ENCODE measurements at regions not wholly inside any gene's neighbourhood (a gene's known extent, or its start where the extent isn't known, plus 50 kb on each side); places are given as distances from the start of the nearest gene placed in this dataset.

GRCh38 chr13:31955741-31956140 is 75.8 kb upstream of the FRY start:
- no peak for DNase-seq
- H3K36me3 ChIP-seq (ENCODE audit: control insufficient read depth, insufficient read depth, low read length), result peaks cover 6% of the 10 kb centered on the region
- H3K27me3 ChIP-seq (ENCODE audit: control insufficient read depth, insufficient read depth, low read length), result no peaks in the 10 kb centered on the region
- peaks cover 5% of the 10 kb centered on the region for H3K4me1 ChIP-seq (ENCODE audit: control insufficient read depth, insufficient read depth, low read length)
- no peaks in the 10 kb centered on the region for H3K9me3 ChIP-seq (replicated peaks; ENCODE audit: control insufficient read depth, low read depth, low read length)
- no peak overlapping the region for H3K4me3 ChIP-seq (ENCODE audit: low read length)
- no CpG with 5 or more reads among the region's 5 CpGs for WGBS (ENCODE audit: insufficient coverage)
- no peak overlapping the region for H3K27ac ChIP-seq (ENCODE audit: low read length)

GRCh38 chr13:31956980-31957644 is 74.5 kb upstream of the FRY start:
- Histone ChIP-seq H3K36me3 (ENCODE audit: control insufficient read depth, insufficient read depth, low read length) (peaks cover 6% of the 10 kb centered on the region), H3K9me3 (replicated peaks; ENCODE audit: control insufficient read depth, low read depth, low read length) (no peaks in the 10 kb centered on the region), H3K4me3 (ENCODE audit: low read length) (no peak overlapping the region), H3K27ac (ENCODE audit: low read length) (no peak overlapping the region), H3K27me3 (ENCODE audit: control insufficient read depth, insufficient read depth, low read length) (no peaks in the 10 kb centered on the region), H3K4me1 (ENCODE audit: control insufficient read depth, insufficient read depth, low read length) (no peaks in the 10 kb centered on the region)
- WGBS (ENCODE audit: insufficient coverage), result no CpG with 5 or more reads among the region's 2 CpGs
- no peak for DNase-seq

- Histone ChIP-seq H3K27ac (ENCODE audit: low read length) (no peak overlapping the region), H3K9me3 (replicated peaks; ENCODE audit: control insufficient read depth, low read depth, low read length) (no peaks in the 10 kb centered on the region), H3K4me1 (ENCODE audit: control insufficient read depth, insufficient read depth, low read length) (no peaks in the 10 kb centered on the region), H3K36me3 (ENCODE audit: control insufficient read depth, insufficient read depth, low read length) (peaks cover under 1% of the 10 kb centered on the region), H3K4me3 (ENCODE audit: low read length) (no peak overlapping the region), H3K27me3 (ENCODE audit: control insufficient read depth, insufficient read depth, low read length) (no peaks in the 10 kb centered on the region)
- no peak for DNase-seq
- 94% methylated on average over 2 of the region's 2 CpGs for WGBS (ENCODE audit: insufficient coverage)
These were observed 73.8 kb upstream of the FRY start for GRCh38 chr13:31957772-31958171.

- H3K36me3 ChIP-seq (ENCODE audit: control insufficient read depth, insufficient read depth, low read length), result no peaks in the 10 kb centered on the region
- no peak for DNase-seq
- H3K4me3 ChIP-seq (ENCODE audit: low read length), result no peak overlapping the region
- 88% methylated on average over 2 of the region's 3 CpGs for WGBS (ENCODE audit: insufficient coverage)
- H3K27ac ChIP-seq (ENCODE audit: low read length), result no peak overlapping the region
- no peaks in the 10 kb centered on the region for H3K4me1 ChIP-seq (ENCODE audit: control insufficient read depth, insufficient read depth, low read length)
- H3K27me3 ChIP-seq (ENCODE audit: control insufficient read depth, insufficient read depth, low read length), result no peaks in the 10 kb centered on the region
- no peaks in the 10 kb centered on the region for H3K9me3 ChIP-seq (replicated peaks; ENCODE audit: control insufficient read depth, low read depth, low read length)
These were observed 68.7 kb upstream of the FRY start for GRCh38 chr13:31962731-31963370.

GRCh38 chr13:31963631-31964030 is 67.9 kb upstream of the FRY start:
- WGBS (ENCODE audit: insufficient coverage), result no CpG with 5 or more reads among the region's 1 CpG
- Histone ChIP-seq H3K36me3 (ENCODE audit: control insufficient read depth, insufficient read depth, low read length) (no peaks in the 10 kb centered on the region), H3K4me3 (ENCODE audit: low read length) (no peak overlapping the region), H3K4me1 (ENCODE audit: control insufficient read depth, insufficient read depth, low read length) (peaks cover 2% of the 10 kb centered on the region), H3K27ac (ENCODE audit: low read length) (no peak overlapping the region), H3K27me3 (ENCODE audit: control insufficient read depth, insufficient read depth, low read length) (no peaks in the 10 kb centered on the region), H3K9me3 (replicated peaks; ENCODE audit: control insufficient read depth, low read depth, low read length) (no peaks in the 10 kb centered on the region)
- DNase-seq, result no peak

GRCh38 chr13:31964168-31964567 is 67.4 kb upstream of the FRY start:
- H3K4me3 ChIP-seq (ENCODE audit: low read length), result no peak overlapping the region
- WGBS (ENCODE audit: insufficient coverage), result no CpG with 5 or more reads among the region's 2 CpGs
- H3K36me3 ChIP-seq (ENCODE audit: control insufficient read depth, insufficient read depth, low read length), result no peaks in the 10 kb centered on the region
- DNase-seq, result no peak
- H3K4me1 ChIP-seq (ENCODE audit: control insufficient read depth, insufficient read depth, low read length), result peaks cover 2% of the 10 kb centered on the region
- no peak overlapping the region for H3K27ac ChIP-seq (ENCODE audit: low read length)
- no peaks in the 10 kb centered on the region for H3K27me3 ChIP-seq (ENCODE audit: control insufficient read depth, insufficient read depth, low read length)
- H3K9me3 ChIP-seq (replicated peaks; ENCODE audit: control insufficient read depth, low read depth, low read length), result no peaks in the 10 kb centered on the region

GRCh38 chr13:31965361-31966066 is 66.1 kb upstream of the FRY start:
- peak overlapping the region; percentile 52 for H3K27ac ChIP-seq (ENCODE audit: low read length)
- no peaks in the 10 kb centered on the region for H3K27me3 ChIP-seq (ENCODE audit: control insufficient read depth, insufficient read depth, low read length)
- peaks cover 2% of the 10 kb centered on the region for H3K4me1 ChIP-seq (ENCODE audit: control insufficient read depth, insufficient read depth, low read length)
- H3K36me3 ChIP-seq (ENCODE audit: control insufficient read depth, insufficient read depth, low read length), result no peaks in the 10 kb centered on the region
- peak; percentile 90 for DNase-seq
- H3K9me3 ChIP-seq (replicated peaks; ENCODE audit: control insufficient read depth, low read depth, low read length), result no peaks in the 10 kb centered on the region
- no CpG with 5 or more reads among the region's 3 CpGs for WGBS (ENCODE audit: insufficient coverage)
- H3K4me3 ChIP-seq (ENCODE audit: low read length), result no peak overlapping the region

- H3K27me3 ChIP-seq (ENCODE audit: control insufficient read depth, insufficient read depth, low read length), result no peaks in the 10 kb centered on the region
- H3K9me3 ChIP-seq (replicated peaks; ENCODE audit: control insufficient read depth, low read depth, low read length), result no peaks in the 10 kb centered on the region
- H3K36me3 ChIP-seq (ENCODE audit: control insufficient read depth, insufficient read depth, low read length), result no peaks in the 10 kb centered on the region
- no peak overlapping the region for H3K4me3 ChIP-seq (ENCODE audit: low read length)
- no peak for DNase-seq
- H3K4me1 ChIP-seq (ENCODE audit: control insufficient read depth, insufficient read depth, low read length), result peaks cover 4% of the 10 kb centered on the region
- WGBS (ENCODE audit: insufficient coverage), result no CpG with 5 or more reads among the region's 1 CpG
- H3K27ac ChIP-seq (ENCODE audit: low read length), result no peak overlapping the region
These were observed 64.4 kb upstream of the FRY start for GRCh38 chr13:31967155-31967554.

GRCh38 chr13:31968473-31968872 is 63.1 kb upstream of the FRY start:
- H3K9me3 ChIP-seq (replicated peaks; ENCODE audit: control insufficient read depth, low read depth, low read length), result no peaks in the 10 kb centered on the region
- no peak overlapping the region for H3K27ac ChIP-seq (ENCODE audit: low read length)
- DNase-seq, result peak; percentile 48
- no peaks in the 10 kb centered on the region for H3K27me3 ChIP-seq (ENCODE audit: control insufficient read depth, insufficient read depth, low read length)
- WGBS (ENCODE audit: insufficient coverage), result 69% methylated on average over 2 of the region's 3 CpGs
- H3K36me3 ChIP-seq (ENCODE audit: control insufficient read depth, insufficient read depth, low read length), result no peaks in the 10 kb centered on the region
- H3K4me3 ChIP-seq (ENCODE audit: low read length), result no peak overlapping the region
- peaks cover 4% of the 10 kb centered on the region for H3K4me1 ChIP-seq (ENCODE audit: control insufficient read depth, insufficient read depth, low read length)

GRCh38 chr13:31970231-31970930 is 61.2 kb upstream of the FRY start:
- no peak overlapping the region for H3K4me3 ChIP-seq (ENCODE audit: low read length)
- WGBS (ENCODE audit: insufficient coverage), result no CpG with 5 or more reads among the region's 3 CpGs
- H3K9me3 ChIP-seq (replicated peaks; ENCODE audit: control insufficient read depth, low read depth, low read length), result no peaks in the 10 kb centered on the region
- no peaks in the 10 kb centered on the region for H3K27me3 ChIP-seq (ENCODE audit: control insufficient read depth, insufficient read depth, low read length)
- peak; percentile 73 for DNase-seq
- H3K36me3 ChIP-seq (ENCODE audit: control insufficient read depth, insufficient read depth, low read length), result no peaks in the 10 kb centered on the region
- peaks cover 4% of the 10 kb centered on the region for H3K4me1 ChIP-seq (ENCODE audit: control insufficient read depth, insufficient read depth, low read length)
- no peak overlapping the region for H3K27ac ChIP-seq (ENCODE audit: low read length)
